Upper lobe of right lung (tissue), 1 donor: ENCODE measurements at regions not wholly inside any gene's neighbourhood (a gene's known extent, or its start where the extent isn't known, plus 50 kb on each side); places are given as distances from the start of the nearest gene placed in this dataset.

Source experiments
- ATAC-seq: fragments of 200-7000 bp; cut with Tn5 transposase; one replicate; pipeline ENCODE4 v1.9.1; 2020; ENCODE audit warnings: mild to moderate bottlenecking, moderate library complexity
- DNase-seq: peaks from one replicate; pipeline ENCODE4 v3.0.0-alpha.2; 2020
- H3K27ac ChIP-seq: fragments of 200-600 bp; one replicate; pipeline ENCODE4 v1.8.0; 2022
- H3K27me3 ChIP-seq: fragments of 200-600 bp; one replicate; pipeline ENCODE4 v1.8.0; 2022; ENCODE audit warnings: mild to moderate bottlenecking
- H3K36me3 ChIP-seq: fragments of 200-600 bp; one replicate; pipeline ENCODE4 v1.8.0; 2022
- H3K4me1 ChIP-seq: fragments of 200-600 bp; one replicate; pipeline ENCODE4 v1.8.0; 2022
- H3K4me3 ChIP-seq: fragments of 200-600 bp; one replicate; pipeline ENCODE4 v1.8.0; 2022; ENCODE audit warnings: mild to moderate bottlenecking
- H3K9me3 ChIP-seq: fragments of 200-600 bp; one replicate; pipeline ENCODE4 v1.8.0; 2022
- CTCF ChIP-seq: fragments of 200-600 bp; IDR thresholded peaks from one replicate; pipeline ENCODE4 v1.8.0; 2022; ENCODE audit warnings: antibody characterized with exemption
- intact Hi-C: fragments of 100-400 bp; cut with DNase I; formaldehyde crosslinking; loops from one replicate; pipeline ENCODE4 v1.11.0; 2022
- donor health status: DM: no; HTN: yes; CAD: no; lungs with severe emphysema.

- H3K4me1 ChIP-seq = no peaks in the 10 kb centered on the region
- no peaks in the 10 kb centered on the region for H3K36me3 ChIP-seq
- intact Hi-C loops = no loop called here
- H3K27me3 ChIP-seq = no peaks in the 10 kb centered on the region
- no peak for TF ChIP-seq CTCF
- no peak for DNase-seq
- no peak overlapping the region for H3K4me3 ChIP-seq
- H3K27ac ChIP-seq = no peak overlapping the region
- no peak for ATAC-seq
- H3K9me3 ChIP-seq = no peaks in the 10 kb centered on the region
Observed at GRCh38 chr4:130484826-130485225, 1388.9 kb downstream of the C4orf33 start.

GRCh38 chr4:130485371-130485770 is 1389.4 kb downstream of the C4orf33 start:
- no peak for ATAC-seq
- H3K4me3 ChIP-seq = no peak overlapping the region

GRCh38 chr4:130486186-130486585 is 1390.2 kb downstream of the C4orf33 start:
- Histone ChIP-seq H3K36me3 (no peaks in the 10 kb centered on the region), H3K4me3 (no peak overlapping the region), H3K4me1 (no peaks in the 10 kb centered on the region), H3K27ac (no peak overlapping the region), H3K9me3 (no peaks in the 10 kb centered on the region), H3K27me3 (no peaks in the 10 kb centered on the region)
- ATAC-seq = no peak
- no peak for TF ChIP-seq CTCF
- intact Hi-C loops = no loop called here
- no peak for DNase-seq

More at GRCh38 chr4:130485371-130485770, 1389.4 kb downstream of the C4orf33 start:
- Histone ChIP-seq H3K36me3 (no peaks in the 10 kb centered on the region), H3K27ac (no peak overlapping the region), H3K4me1 (no peaks in the 10 kb centered on the region), H3K9me3 (no peaks in the 10 kb centered on the region), H3K27me3 (no peaks in the 10 kb centered on the region)
- TF ChIP-seq CTCF = no peak
- intact Hi-C loops = no loop called here
- DNase-seq = no peak

GRCh38 chr4:130486841-130487240 is 1390.9 kb downstream of the C4orf33 start:
- no peak for TF ChIP-seq CTCF

GRCh38 chr4:130510661-130511060 is 1414.7 kb downstream of the C4orf33 start:
- TF ChIP-seq CTCF = no peak
- ATAC-seq = no peak
- H3K36me3 ChIP-seq = no peaks in the 10 kb centered on the region
- H3K4me1 ChIP-seq = no peaks in the 10 kb centered on the region
- H3K27me3 ChIP-seq = no peaks in the 10 kb centered on the region
- no peak overlapping the region for H3K27ac ChIP-seq
- H3K9me3 ChIP-seq = no peaks in the 10 kb centered on the region
- no peak for DNase-seq
- no peak overlapping the region for H3K4me3 ChIP-seq
- intact Hi-C loops = no loop called here

More at GRCh38 chr4:130486841-130487240, 1390.9 kb downstream of the C4orf33 start:
- no peaks in the 10 kb centered on the region for H3K27me3 ChIP-seq
- no peaks in the 10 kb centered on the region for H3K4me1 ChIP-seq
- no peak overlapping the region for H3K27ac ChIP-seq
- no peaks in the 10 kb centered on the region for H3K36me3 ChIP-seq
- no peak overlapping the region for H3K4me3 ChIP-seq
- DNase-seq (no peak), ATAC-seq (no peak)
- intact Hi-C loops = no loop called here
- H3K9me3 ChIP-seq = no peaks in the 10 kb centered on the region

DNA sequence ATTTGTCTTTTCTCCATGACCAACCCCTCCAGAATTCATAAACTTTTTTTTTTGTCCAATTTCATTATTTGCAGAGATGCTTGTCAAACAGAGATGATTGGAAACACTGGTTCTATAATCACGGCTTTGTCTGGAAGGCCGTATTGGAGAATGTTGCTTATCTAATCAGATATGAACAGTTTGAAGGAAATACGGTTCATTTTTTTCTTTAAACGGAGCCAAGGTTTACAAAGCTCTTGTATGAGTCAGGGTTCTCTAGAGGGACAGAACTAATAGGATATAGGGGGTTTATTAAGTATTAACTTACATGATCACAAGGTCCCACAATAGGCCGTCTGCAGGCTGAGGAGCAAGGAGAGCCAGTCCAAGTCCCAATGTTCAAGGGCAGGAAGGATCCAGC is 1415.8 kb downstream of the C4orf33 start:
- Histone ChIP-seq H3K36me3 (no peaks in the 10 kb centered on the region), H3K9me3 (no peaks in the 10 kb centered on the region), H3K4me3 (no peak overlapping the region), H3K27me3 (no peaks in the 10 kb centered on the region), H3K27ac (no peak overlapping the region), H3K4me1 (no peaks in the 10 kb centered on the region)
- TF ChIP-seq CTCF = no peak
- intact Hi-C loops = no loop called here
- no peak for ATAC-seq
- DNase-seq = no peak
